Lower leg skin (tissue), 3 donors: ENCODE measurements at regions not wholly inside any gene's neighbourhood (a gene's known extent, or its start where the extent isn't known, plus 50 kb on each side); places are given as distances from the start of the nearest gene placed in this dataset.

Experiments
- POLR2A ChIP-seq, 2 donors: fragments of 450-650 bp; IDR thresholded peaks; one replicate each; pipeline ENCODE4 v1.6.1; 2016 to 2017; ENCODE audit warnings: antibody characterized with exemption in 2 of 2, mild to moderate bottlenecking in 1 of 2, moderate library complexity in 1 of 2
- TF ChIP-seq, protein P1 (sequence below), 3 donors: fragments of 450-650 bp; IDR thresholded peaks; one replicate each; pipeline ENCODE4 v1.5.1; 2016; ENCODE audit warnings: antibody characterized with exemption in 3 of 3, mild to moderate bottlenecking in 3 of 3, moderate library complexity in 2 of 3

DNA sequence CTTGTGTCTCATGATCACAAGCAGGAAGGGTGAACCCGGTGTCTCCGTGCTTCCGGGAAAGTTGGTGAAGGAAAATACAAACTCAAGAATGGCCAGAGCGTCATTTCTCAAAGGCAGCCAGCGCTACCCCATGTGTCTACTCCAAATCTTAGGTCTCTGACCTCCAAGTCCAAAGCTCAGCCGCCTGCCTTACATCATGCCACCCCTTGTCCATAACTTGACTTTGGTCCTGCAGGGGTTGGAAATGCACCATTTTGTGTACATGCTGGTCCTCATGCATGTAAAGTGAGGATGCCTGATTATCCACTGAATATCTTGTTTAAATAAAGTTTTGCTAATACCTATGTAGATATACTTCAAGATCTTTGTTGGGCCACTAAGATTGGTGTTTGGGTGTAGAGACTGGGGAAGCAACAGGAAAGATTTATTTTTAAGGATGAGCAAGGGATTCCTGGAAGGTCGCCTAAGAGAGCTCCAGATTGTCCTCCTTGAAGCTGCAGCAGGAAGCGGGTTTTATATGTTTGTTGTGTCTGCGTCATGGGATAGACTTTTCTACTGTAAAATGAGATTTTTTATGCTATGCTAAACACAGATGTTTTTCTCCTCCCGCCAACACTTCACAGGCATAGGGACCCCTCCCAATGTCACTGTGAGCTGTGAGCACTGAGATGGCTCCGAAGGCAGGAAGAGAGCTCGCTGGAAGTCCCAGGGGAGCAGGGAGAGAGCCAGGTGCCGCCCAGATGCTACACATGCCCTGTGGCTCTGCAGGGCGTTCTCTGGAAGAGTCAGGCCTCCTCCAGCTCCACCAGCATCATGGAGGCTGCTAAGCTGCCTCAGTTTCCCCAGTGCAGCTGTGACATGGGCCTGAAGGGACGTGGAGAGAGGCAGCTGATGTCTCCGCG is 176.2 kb upstream of the HDAC4 start:
- TF ChIP-seq, protein P1, sequence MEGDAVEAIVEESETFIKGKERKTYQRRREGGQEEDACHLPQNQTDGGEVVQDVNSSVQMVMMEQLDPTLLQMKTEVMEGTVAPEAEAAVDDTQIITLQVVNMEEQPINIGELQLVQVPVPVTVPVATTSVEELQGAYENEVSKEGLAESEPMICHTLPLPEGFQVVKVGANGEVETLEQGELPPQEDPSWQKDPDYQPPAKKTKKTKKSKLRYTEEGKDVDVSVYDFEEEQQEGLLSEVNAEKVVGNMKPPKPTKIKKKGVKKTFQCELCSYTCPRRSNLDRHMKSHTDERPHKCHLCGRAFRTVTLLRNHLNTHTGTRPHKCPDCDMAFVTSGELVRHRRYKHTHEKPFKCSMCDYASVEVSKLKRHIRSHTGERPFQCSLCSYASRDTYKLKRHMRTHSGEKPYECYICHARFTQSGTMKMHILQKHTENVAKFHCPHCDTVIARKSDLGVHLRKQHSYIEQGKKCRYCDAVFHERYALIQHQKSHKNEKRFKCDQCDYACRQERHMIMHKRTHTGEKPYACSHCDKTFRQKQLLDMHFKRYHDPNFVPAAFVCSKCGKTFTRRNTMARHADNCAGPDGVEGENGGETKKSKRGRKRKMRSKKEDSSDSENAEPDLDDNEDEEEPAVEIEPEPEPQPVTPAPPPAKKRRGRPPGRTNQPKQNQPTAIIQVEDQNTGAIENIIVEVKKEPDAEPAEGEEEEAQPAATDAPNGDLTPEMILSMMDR (IDR thresholded peaks at IDR 0.05), result no peak
- no peak for TF ChIP-seq POLR2A (IDR thresholded peaks at IDR 0.05)
